Esophagus squamous epithelium (tissue), 5 donors: ENCODE measurements at regions not wholly inside any gene's neighbourhood (a gene's known extent, or its start where the extent isn't known, plus 50 kb on each side); places are given as distances from the start of the nearest gene placed in this dataset.

Experiments used
- DNase-seq: peaks from one replicate; lab custom pipeline; 2025; lab: John Stamatoyannopoulos, UW
- H3K27ac ChIP-seq, 4 donors: fragments of 200-600 bp; sonication (generic); one replicate each; pipeline ENCODE4 v1.5.1; 2016 to 2019; ENCODE audit warnings: mild to moderate bottlenecking in 1 of 4
- H3K27me3 ChIP-seq, 4 donors: fragments of 200-600 bp; sonication (generic); 1 replicate in 3 of 4; 2 replicates in 1 of 4; pipeline versions ENCODE4 v1.5.1 to v1.6.0; 2017 to 2021; ENCODE audit warnings: antibody characterized with exemption in 1 of 4
- H3K36me3 ChIP-seq, 3 donors: fragments of 200-600 bp; sonication (generic); one replicate each; pipeline ENCODE4 v1.5.1; 2016 to 2019
- H3K4me1 ChIP-seq, 3 donors: fragments of 200-600 bp; sonication (generic); one replicate each; pipeline ENCODE4 v1.5.1; 2017 to 2019
- H3K4me3 ChIP-seq, 4 donors: fragments of 200-600 bp; sonication (generic); 1 replicate in 3 of 4; 2 replicates in 1 of 4; pipeline ENCODE4 v1.5.1; 2016 to 2019; ENCODE audit warnings: mild to moderate bottlenecking in 2 of 4, moderate library complexity in 1 of 4
- H3K9me3 ChIP-seq, 3 donors: fragments of 200-600 bp; sonication (generic); one replicate each; pipeline ENCODE4 v1.5.1; 2016 to 2019
- CTCF ChIP-seq, 6 experiments: fragments of 450-650 bp in 4 of 6; fragments of 200-600 bp in 2 of 6; sonication (generic) in 2 of 6; IDR thresholded peaks; one replicate each; pipeline ENCODE4 v1.5.1; 2016 to 2019; ENCODE audit warnings: antibody characterized with exemption in 6 of 6, mild to moderate bottlenecking in 4 of 6, moderate library complexity in 4 of 6
- POLR2A ChIP-seq, 4 donors: fragments of 450-650 bp; IDR thresholded peaks; one replicate each; pipeline ENCODE4 v1.6.1; 2017; ENCODE audit warnings: antibody characterized with exemption in 4 of 4, mild to moderate bottlenecking in 4 of 4, moderate library complexity in 3 of 4
- WGBS, 2 donors: methylation state at CpG; one replicate each; pipeline ENCODE4 v1.1.5; 2018; 5-methylcytosine and 5-hydroxymethylcytosine counted together
- intact Hi-C: fragments of 100-400 bp; cut with DNase I; formaldehyde crosslinking; loops from one replicate; pipeline ENCODE4 v1.15.0; 2022
- donor health status: DM: yes; HTN: yes; CAD: no.

GRCh38 chr5:13249854-13250253, 694.6 kb downstream of the DNAH5 start:
- no peak for DNase-seq
- Histone ChIP-seq H3K4me1 (peaks cover 0 to 11% (median 0%) of the 10 kb centered on the region in 3 donors), H3K27ac (no peak overlapping the region), H3K9me3 (no peaks in the 10 kb centered on the region), H3K27me3 (no peaks in the 10 kb centered on the region), H3K4me3 (no peak overlapping the region), H3K36me3 (no peaks in the 10 kb centered on the region)
- TF ChIP-seq POLR2A (IDR thresholded peaks at IDR 0.05): no peak
- TF ChIP-seq CTCF (IDR thresholded peaks at IDR 0.05): no peak
- 72 to 91% methylated on average over 1 of the region's 1 CpG for WGBS, 2 donors
- intact Hi-C loops: no loop called here

GRCh38 chr5:13248253-13248652, 696.2 kb downstream of the DNAH5 start:
- peaks cover 0 to 11% (median 0%) of the 10 kb centered on the region in 3 donors for H3K4me1 ChIP-seq
- H3K27me3 ChIP-seq: no peaks in the 10 kb centered on the region
- intact Hi-C loops: no loop called here
- no peaks in the 10 kb centered on the region for H3K36me3 ChIP-seq
- H3K27ac ChIP-seq: no peak overlapping the region
- no peak for TF ChIP-seq CTCF (IDR thresholded peaks at IDR 0.05)
- no peak for TF ChIP-seq POLR2A (IDR thresholded peaks at IDR 0.05)
- H3K4me3 ChIP-seq: no peak overlapping the region
- no peaks in the 10 kb centered on the region for H3K9me3 ChIP-seq
- 32 to 37% methylated on average over 3 of the region's 3 CpGs for WGBS, 2 donors
- no peak for DNase-seq

- no peaks in the 10 kb centered on the region for H3K36me3 ChIP-seq
- H3K27ac ChIP-seq: no peak overlapping the region
- no peak for TF ChIP-seq POLR2A (IDR thresholded peaks at IDR 0.05)
- no peak for TF ChIP-seq CTCF (IDR thresholded peaks at IDR 0.05)
- 88 to 95% methylated on average over 5 of the region's 5 CpGs for WGBS, 2 donors
- intact Hi-C loops: no loop called here
- H3K27me3 ChIP-seq: no peaks in the 10 kb centered on the region
- peaks cover 0 to 11% (median 0%) of the 10 kb centered on the region in 3 donors for H3K4me1 ChIP-seq
- H3K9me3 ChIP-seq: no peaks in the 10 kb centered on the region
- no peak for DNase-seq
- H3K4me3 ChIP-seq: no peak overlapping the region
Measured at GRCh38 chr5:13246053-13246452, 698.4 kb downstream of the DNAH5 start.

- no CpG with 5 or more reads among the region's 20 CpGs for WGBS, 2 donors
- Histone ChIP-seq H3K4me3 (no peak overlapping the region), H3K9me3 (no peaks in the 10 kb centered on the region), H3K27ac (no peak overlapping the region), H3K4me1 (peaks cover 0 to 11% (median 0%) of the 10 kb centered on the region in 3 donors), H3K27me3 (no peaks in the 10 kb centered on the region), H3K36me3 (no peaks in the 10 kb centered on the region)
- DNase-seq: no peak
- TF ChIP-seq POLR2A (IDR thresholded peaks at IDR 0.05) (no peak), CTCF (IDR thresholded peaks at IDR 0.05) (no peak)
- intact Hi-C loops: no loop called here
Measured at GRCh38 chr5:13244151-13244550, 700.3 kb downstream of the DNAH5 start.

- H3K27ac ChIP-seq: no peak overlapping the region
- H3K4me1 ChIP-seq: no peaks in the 10 kb centered on the region
- no peak overlapping the region for H3K4me3 ChIP-seq
- H3K27me3 ChIP-seq: no peaks in the 10 kb centered on the region
- 9 to 19% methylated on average over 1 of the region's 1 CpG for WGBS, 2 donors
- no peak for TF ChIP-seq CTCF (IDR thresholded peaks at IDR 0.05)
- no peak for TF ChIP-seq POLR2A (IDR thresholded peaks at IDR 0.05)
- H3K9me3 ChIP-seq: no peaks in the 10 kb centered on the region
- DNase-seq: no peak
- intact Hi-C loops: no loop called here
- H3K36me3 ChIP-seq: no peaks in the 10 kb centered on the region
Measured at GRCh38 chr5:13227513-13227912, 717.0 kb downstream of the DNAH5 start.
